Caco-2 (cell line): ENCODE measurements at regions not wholly inside any gene's neighbourhood (a gene's known extent, or its start where the extent isn't known, plus 50 kb on each side); places are given as distances from the start of the nearest gene placed in this dataset.

Experiments
- BruUV-seq: library from RNA; stranded (reverse); fragments of 400-500 nt; replicated peaks from 2 replicates; lab custom pipeline; 2021; lab: Mats Ljungman, UMichigan
- CTCF ChIA-PET: fragments of 300-600 bp; sonication (Branson Sonifier 250); formaldehyde crosslinking; loops from one replicate; lab custom pipeline; 2022; ENCODE audit warnings: antibody characterized with exemption; lab: Charles Lee
- POLR2A ChIA-PET: fragments of 300-600 bp; sonication (Branson Sonifier 250); formaldehyde crosslinking; loops from one replicate; lab custom pipeline; 2022; ENCODE audit warnings: antibody characterized with exemption; lab: Charles Lee
- DNase-seq, 2 experiments: peaks; one replicate each; pipeline versions ENCODE4 v3.0.0 to v3.0.0-alpha.2; 2020 to 2022
- H3K27me3 ChIP-seq: replicated peaks from 2 replicates; pipeline ENCODE4 v1.6.0; 2011; ENCODE audit warnings: low read length; ENCODE audit not compliant: control insufficient read depth, insufficient read depth
- H3K36me3 ChIP-seq: 2 replicates; pipeline ENCODE4 v1.5.1; 2011; ENCODE audit warnings: low read length; ENCODE audit not compliant: control insufficient read depth, insufficient read depth
- H3K4me1 ChIP-seq: fragments of 250-450 bp; sonication (Bioruptor Pico); 2 replicates; pipeline ENCODE4 v1.5.1; 2020; ENCODE audit warnings: mild to moderate bottlenecking
- H3K4me3 ChIP-seq: 2 replicates; pipeline ENCODE4 v1.5.1; 2011; ENCODE audit warnings: low read depth, mild to moderate bottlenecking, control low read depth, low read length
- H3K9me3 ChIP-seq: fragments of 250-450 bp; sonication (Bioruptor Pico); 2 replicates; pipeline ENCODE4 v1.5.1; 2020; ENCODE audit warnings: mild to moderate bottlenecking, moderate library complexity
- H3K27ac Mint-ChIP-seq: one replicate; pipeline ENCODE4 v1.8.0; 2022; ENCODE audit warnings: mixed read lengths; ENCODE audit not compliant: unreplicated experiment
- H3K27me3 Mint-ChIP-seq: one replicate; pipeline ENCODE4 v1.8.0; 2022; ENCODE audit warnings: mixed read lengths; ENCODE audit not compliant: insufficient read depth, unreplicated experiment
- H3K36me3 Mint-ChIP-seq: one replicate; pipeline ENCODE4 v1.8.0; 2022; ENCODE audit warnings: mild to moderate bottlenecking, mixed read lengths; ENCODE audit not compliant: insufficient read depth, unreplicated experiment
- H3K4me1 Mint-ChIP-seq: one replicate; pipeline ENCODE4 v1.8.0; 2022; ENCODE audit warnings: low read depth, mixed read lengths; ENCODE audit not compliant: unreplicated experiment
- H3K4me3 Mint-ChIP-seq: one replicate; pipeline ENCODE4 v1.8.0; 2022; ENCODE audit warnings: mild to moderate bottlenecking, moderate library complexity, mixed read lengths; ENCODE audit not compliant: unreplicated experiment
- H3K9me3 Mint-ChIP-seq: one replicate; pipeline ENCODE4 v1.8.0; 2022; ENCODE audit warnings: mixed read lengths; ENCODE audit not compliant: unreplicated experiment
- intact Hi-C: fragments of 100-400 bp; cut with micrococcal nuclease; formaldehyde crosslinking; loops from one replicate; pipeline ENCODE4 v1.10.0; 2022; ENCODE audit not compliant: unreplicated experiment
- TF ChIP-seq, protein P1 (sequence below), 2 experiments: fragments of 200-600 bp in 1 of 2; IDR thresholded peaks; 1 replicate in 1 of 2; 2 replicates in 1 of 2; pipeline versions ENCODE4 v1.5.1 to v1.8.0; 2011 to 2022; ENCODE audit warnings: antibody characterized with exemption in 1 of 2, control low read depth in 1 of 2, inconsistent platforms in 1 of 2, low read depth in 1 of 2, low read length in 1 of 2, mild to moderate bottlenecking in 1 of 2, moderate library complexity in 1 of 2; ENCODE audit not compliant: insufficient read depth in 1 of 2, severe bottlenecking in 1 of 2, unreplicated experiment in 1 of 2

DNA sequence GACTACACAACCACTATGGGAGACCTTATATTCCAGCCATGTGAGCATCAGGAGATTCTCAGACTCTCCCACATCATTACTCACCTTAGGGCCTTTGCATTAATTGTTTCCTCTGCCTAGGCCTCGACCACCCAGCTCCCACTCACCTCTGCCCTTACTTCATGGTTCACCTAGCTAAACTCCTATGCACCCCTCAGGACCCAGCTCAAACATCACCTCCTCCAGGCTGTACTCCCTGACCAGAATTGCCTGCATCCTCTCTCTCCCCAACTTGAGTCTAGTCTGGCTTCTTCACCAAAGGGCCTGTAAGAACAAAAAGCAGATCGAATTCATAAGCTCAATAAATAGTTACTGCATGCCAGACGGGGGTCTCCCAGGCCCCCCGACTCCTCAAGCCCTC, 53.1 kb upstream of the FAM174B start:
- ChIA-PET POLR2A (no interaction called here), CTCF (interaction anchor here (0.6 kb wide), 1 partner anchor 329 kb away, joined by 3 read pairs; no protein-coding TSS in a partner anchor)
- intact Hi-C loops, result no loop called here

DNA sequence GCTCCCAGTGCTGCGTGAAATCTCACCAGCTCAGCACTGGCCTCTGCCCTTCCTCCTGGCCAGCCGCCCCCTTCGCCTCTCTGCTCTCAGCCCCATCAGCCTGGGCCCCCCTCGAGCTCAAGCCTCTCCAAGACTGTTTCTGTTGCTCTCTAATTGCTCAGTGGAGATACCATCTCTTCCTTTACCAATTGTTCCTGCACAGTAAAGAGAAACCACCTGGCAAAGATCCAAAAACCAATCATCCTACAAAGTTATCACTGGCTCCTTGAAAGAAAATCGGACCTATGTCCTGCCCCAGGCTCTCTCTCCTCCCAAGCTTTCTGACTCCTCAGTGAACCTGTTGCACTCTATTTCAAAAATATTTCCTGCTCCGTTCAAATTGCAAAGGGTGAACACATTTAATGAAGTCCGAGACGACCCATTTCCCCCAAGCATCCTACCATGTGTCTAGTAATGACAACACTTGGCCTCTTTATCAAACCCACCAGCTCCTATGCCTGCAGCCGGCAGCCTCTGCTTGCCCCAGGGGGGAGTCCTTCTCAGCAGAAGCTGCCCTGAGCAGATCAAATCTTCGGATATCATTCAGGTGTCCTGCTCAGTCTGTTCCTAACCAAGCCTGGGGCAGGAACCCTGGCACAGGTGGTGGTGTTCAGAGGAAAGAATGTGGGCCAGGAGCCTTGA, 53.7 kb upstream of the FAM174B start:
- Mint-ChIP-seq H3K27ac (no peak overlapping the region), H3K4me3 (no peak overlapping the region), H3K36me3 (peaks cover 6% of the 10 kb centered on the region), H3K4me1 (peaks cover 5% of the 10 kb centered on the region), H3K27me3 (no peaks in the 10 kb centered on the region), H3K9me3 (no peaks in the 10 kb centered on the region)
- Histone ChIP-seq H3K9me3 (no peaks in the 10 kb centered on the region), H3K36me3 (no peaks in the 10 kb centered on the region), H3K4me3 (no peak overlapping the region), H3K27me3 (no peaks in the 10 kb centered on the region), H3K4me1 (no peaks in the 10 kb centered on the region)
- CTCF ChIA-PET, result interaction anchor here (0.6 kb wide), 1 partner anchor 329 kb away, joined by 3 read pairs; no protein-coding TSS in a partner anchor
- TF ChIP-seq, protein P1, sequence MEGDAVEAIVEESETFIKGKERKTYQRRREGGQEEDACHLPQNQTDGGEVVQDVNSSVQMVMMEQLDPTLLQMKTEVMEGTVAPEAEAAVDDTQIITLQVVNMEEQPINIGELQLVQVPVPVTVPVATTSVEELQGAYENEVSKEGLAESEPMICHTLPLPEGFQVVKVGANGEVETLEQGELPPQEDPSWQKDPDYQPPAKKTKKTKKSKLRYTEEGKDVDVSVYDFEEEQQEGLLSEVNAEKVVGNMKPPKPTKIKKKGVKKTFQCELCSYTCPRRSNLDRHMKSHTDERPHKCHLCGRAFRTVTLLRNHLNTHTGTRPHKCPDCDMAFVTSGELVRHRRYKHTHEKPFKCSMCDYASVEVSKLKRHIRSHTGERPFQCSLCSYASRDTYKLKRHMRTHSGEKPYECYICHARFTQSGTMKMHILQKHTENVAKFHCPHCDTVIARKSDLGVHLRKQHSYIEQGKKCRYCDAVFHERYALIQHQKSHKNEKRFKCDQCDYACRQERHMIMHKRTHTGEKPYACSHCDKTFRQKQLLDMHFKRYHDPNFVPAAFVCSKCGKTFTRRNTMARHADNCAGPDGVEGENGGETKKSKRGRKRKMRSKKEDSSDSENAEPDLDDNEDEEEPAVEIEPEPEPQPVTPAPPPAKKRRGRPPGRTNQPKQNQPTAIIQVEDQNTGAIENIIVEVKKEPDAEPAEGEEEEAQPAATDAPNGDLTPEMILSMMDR (IDR thresholded peaks at IDR 0.05; ENCODE audit: insufficient read depth in 1 of 2, low read depth in 1 of 2, low read length in 1 of 2, severe bottlenecking in 1 of 2, unreplicated experiment in 1 of 2), result no peak
- intact Hi-C loops, result no loop called here
- POLR2A ChIA-PET, result no interaction called here
- DNase-seq, result no peak
- BruUV-seq, result no TSS peak

More for the DNA sequence above, 53.1 kb upstream of the FAM174B start:
- no peaks in the 10 kb centered on the region for H3K27me3 Mint-ChIP-seq
- DNase-seq, result no peak
- no peaks in the 10 kb centered on the region for H3K4me1 Mint-ChIP-seq
- Histone ChIP-seq H3K9me3 (no peaks in the 10 kb centered on the region), H3K36me3 (no peaks in the 10 kb centered on the region), H3K4me3 (no peak overlapping the region), H3K27me3 (no peaks in the 10 kb centered on the region), H3K4me1 (no peaks in the 10 kb centered on the region)
- no peak overlapping the region for H3K4me3 Mint-ChIP-seq
- H3K27ac Mint-ChIP-seq, result no peak overlapping the region
- BruUV-seq, result no TSS peak
- peaks cover 6% of the 10 kb centered on the region for H3K36me3 Mint-ChIP-seq
- no peaks in the 10 kb centered on the region for H3K9me3 Mint-ChIP-seq
- TF ChIP-seq, protein P1 (IDR thresholded peaks at IDR 0.05; ENCODE audit: insufficient read depth in 1 of 2, low read depth in 1 of 2, low read length in 1 of 2, severe bottlenecking in 1 of 2, unreplicated experiment in 1 of 2), result no peak

DNA sequence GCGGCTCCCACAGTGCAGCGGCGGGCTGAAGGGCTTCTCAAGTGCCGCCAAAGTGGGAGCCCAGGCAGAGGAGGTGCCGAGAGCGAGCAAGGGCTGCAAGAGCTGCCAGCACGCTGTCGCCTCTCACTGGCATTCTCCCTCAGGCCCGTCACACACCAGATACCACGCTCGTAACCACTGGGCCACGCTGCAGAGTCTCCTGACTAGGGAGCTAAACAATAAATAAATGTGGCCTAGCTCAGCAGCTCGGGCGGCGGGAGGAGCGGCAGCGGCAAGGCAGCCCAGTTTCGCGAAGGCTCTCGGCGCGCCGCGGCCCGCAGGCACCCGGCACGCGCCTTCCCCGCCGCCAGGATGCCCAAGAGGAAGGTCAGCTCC, 55.9 kb upstream of the FAM174B start:
- intact Hi-C loops, result no loop called here
- TF ChIP-seq, protein P1 (IDR thresholded peaks at IDR 0.05; ENCODE audit: insufficient read depth in 1 of 2, low read depth in 1 of 2, low read length in 1 of 2, severe bottlenecking in 1 of 2, unreplicated experiment in 1 of 2), result no peak
- ChIA-PET CTCF (no interaction called here), POLR2A (no interaction called here)
- Mint-ChIP-seq H3K27me3 (no peaks in the 10 kb centered on the region), H3K9me3 (no peaks in the 10 kb centered on the region), H3K4me1 (peaks cover 6% of the 10 kb centered on the region), H3K36me3 (no peaks in the 10 kb centered on the region), H3K27ac (no peak overlapping the region), H3K4me3 (no peak overlapping the region)
- Histone ChIP-seq H3K36me3 (no peaks in the 10 kb centered on the region), H3K4me1 (peaks cover 8% of the 10 kb centered on the region; the same call in 1 of the 2 replicates), H3K27me3 (no peaks in the 10 kb centered on the region), H3K4me3 (no peak overlapping the region), H3K9me3 (no peaks in the 10 kb centered on the region)
- no TSS peak for BruUV-seq
- no peak for DNase-seq
